Breast epithelium (tissue), 4 donors: ENCODE measurements at regions not wholly inside any gene's neighbourhood (a gene's known extent, or its start where the extent isn't known, plus 50 kb on each side); places are given as distances from the start of the nearest gene placed in this dataset.

Experiments used
- DNase-seq, 2 donors: peaks; one replicate each; pipeline ENCODE4 v3.0.0-alpha.2; 2019; ENCODE audit warnings: low spot score in 2 of 2
- H3K27ac ChIP-seq, 2 donors: fragments of 200-600 bp; sonication (generic) in 1 of 2; one replicate each; pipeline ENCODE4 v1.5.1; 2016 to 2019; ENCODE audit warnings: mild to moderate bottlenecking in 1 of 2
- H3K27me3 ChIP-seq, 2 donors: fragments of 200-600 bp; sonication (generic) in 1 of 2; one replicate each; pipeline versions ENCODE4 v1.5.1 to v1.6.0; 2017 to 2019; ENCODE audit warnings: control low read depth in 1 of 2, mild to moderate bottlenecking in 1 of 2
- H3K36me3 ChIP-seq: fragments of 200-600 bp; one replicate; pipeline ENCODE4 v1.5.1; 2019
- H3K4me1 ChIP-seq, 2 donors: fragments of 200-600 bp; sonication (generic); one replicate each; pipeline ENCODE4 v1.5.1; 2016 to 2019; ENCODE audit warnings: control low read depth in 1 of 2
- H3K4me3 ChIP-seq, 3 donors: fragments of 200-600 bp; sonication (generic); 1 replicate in 2 of 3; 2 replicates in 1 of 3; pipeline ENCODE4 v1.5.1; 2016 to 2019; ENCODE audit warnings: mild to moderate bottlenecking in 3 of 3, moderate library complexity in 2 of 3
- H3K9me3 ChIP-seq, 2 donors: fragments of 200-600 bp; sonication (generic) in 1 of 2; one replicate each; pipeline ENCODE4 v1.5.1; 2016 to 2019; ENCODE audit warnings: control low read depth in 1 of 2
- POLR2A ChIP-seq: fragments of 450-650 bp; IDR thresholded peaks from one replicate; pipeline ENCODE4 v1.6.1; 2016; ENCODE audit warnings: antibody characterized with exemption, mild to moderate bottlenecking, moderate library complexity
- POLR2AphosphoS5 ChIP-seq, 3 donors: sonication (generic); formaldehyde crosslinking; IDR thresholded peaks; one replicate each; pipeline ENCODE4 v1.6.1; 2017; ENCODE audit warnings: antibody characterized with exemption in 3 of 3
- intact Hi-C: fragments of 100-400 bp; cut with DNase I; formaldehyde crosslinking; loops from one replicate; pipeline ENCODE4 v1.15.1; 2023; ENCODE audit warnings: low total_unique reads
- TF ChIP-seq, protein P1 (sequence below), 3 donors: fragments of 450-650 bp; IDR thresholded peaks; one replicate each; pipeline ENCODE4 v1.5.1; 2016 to 2017; ENCODE audit warnings: antibody characterized with exemption in 3 of 3, mild to moderate bottlenecking in 3 of 3, moderate library complexity in 3 of 3

GRCh38 chr1:115219927-115220326 is 118.1 kb downstream of the NGF start:
- intact Hi-C loops: no loop called here
- Histone ChIP-seq H3K36me3 (no peaks in the 10 kb centered on the region), H3K9me3 (no peaks in the 10 kb centered on the region), H3K27me3 (peaks cover 0 to 6% of the 10 kb centered on the region in 2 donors), H3K27ac (peak overlapping the region in 1 of 2 donors; percentile 79), H3K4me3 (no peak overlapping the region), H3K4me1 (no peaks in the 10 kb centered on the region)
- DNase-seq: no peak
- TF ChIP-seq POLR2A: no peak
- TF ChIP-seq POLR2AphosphoS5 (IDR thresholded peaks at IDR 0.05): no peak
- TF ChIP-seq, protein P1, sequence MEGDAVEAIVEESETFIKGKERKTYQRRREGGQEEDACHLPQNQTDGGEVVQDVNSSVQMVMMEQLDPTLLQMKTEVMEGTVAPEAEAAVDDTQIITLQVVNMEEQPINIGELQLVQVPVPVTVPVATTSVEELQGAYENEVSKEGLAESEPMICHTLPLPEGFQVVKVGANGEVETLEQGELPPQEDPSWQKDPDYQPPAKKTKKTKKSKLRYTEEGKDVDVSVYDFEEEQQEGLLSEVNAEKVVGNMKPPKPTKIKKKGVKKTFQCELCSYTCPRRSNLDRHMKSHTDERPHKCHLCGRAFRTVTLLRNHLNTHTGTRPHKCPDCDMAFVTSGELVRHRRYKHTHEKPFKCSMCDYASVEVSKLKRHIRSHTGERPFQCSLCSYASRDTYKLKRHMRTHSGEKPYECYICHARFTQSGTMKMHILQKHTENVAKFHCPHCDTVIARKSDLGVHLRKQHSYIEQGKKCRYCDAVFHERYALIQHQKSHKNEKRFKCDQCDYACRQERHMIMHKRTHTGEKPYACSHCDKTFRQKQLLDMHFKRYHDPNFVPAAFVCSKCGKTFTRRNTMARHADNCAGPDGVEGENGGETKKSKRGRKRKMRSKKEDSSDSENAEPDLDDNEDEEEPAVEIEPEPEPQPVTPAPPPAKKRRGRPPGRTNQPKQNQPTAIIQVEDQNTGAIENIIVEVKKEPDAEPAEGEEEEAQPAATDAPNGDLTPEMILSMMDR (IDR thresholded peaks at IDR 0.05): no peak

DNA sequence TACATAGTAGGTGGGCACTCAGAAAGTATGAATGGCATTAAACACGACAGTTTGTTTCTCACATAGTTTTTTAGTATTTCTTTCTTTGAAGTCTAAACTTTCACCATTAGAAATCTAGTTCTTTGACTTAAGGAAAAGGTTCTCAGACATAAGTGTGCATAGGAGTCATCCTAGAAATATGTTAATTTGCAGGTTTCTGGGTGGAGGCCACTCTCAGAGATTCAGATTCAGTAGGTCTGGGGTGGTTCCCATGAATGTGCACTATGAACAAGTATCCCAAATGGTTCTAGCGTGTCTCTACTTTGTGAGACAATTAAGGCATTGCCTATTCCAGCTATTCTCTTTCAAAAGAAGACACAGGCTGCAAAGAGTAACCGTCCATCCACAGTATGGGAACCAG is 119.3 kb downstream of the NGF start:
- H3K4me3 ChIP-seq: no peak overlapping the region
- H3K27me3 ChIP-seq: peaks cover 0 to 6% of the 10 kb centered on the region in 2 donors
- H3K27ac ChIP-seq: no peak overlapping the region
- intact Hi-C loops: no loop called here
- no peak for TF ChIP-seq POLR2A
- no peak for TF ChIP-seq POLR2AphosphoS5 (IDR thresholded peaks at IDR 0.05)
- TF ChIP-seq, protein P1 (IDR thresholded peaks at IDR 0.05): no peak
- no peaks in the 10 kb centered on the region for H3K4me1 ChIP-seq
- no peaks in the 10 kb centered on the region for H3K9me3 ChIP-seq
- H3K36me3 ChIP-seq: no peaks in the 10 kb centered on the region
- no peak for DNase-seq

DNA sequence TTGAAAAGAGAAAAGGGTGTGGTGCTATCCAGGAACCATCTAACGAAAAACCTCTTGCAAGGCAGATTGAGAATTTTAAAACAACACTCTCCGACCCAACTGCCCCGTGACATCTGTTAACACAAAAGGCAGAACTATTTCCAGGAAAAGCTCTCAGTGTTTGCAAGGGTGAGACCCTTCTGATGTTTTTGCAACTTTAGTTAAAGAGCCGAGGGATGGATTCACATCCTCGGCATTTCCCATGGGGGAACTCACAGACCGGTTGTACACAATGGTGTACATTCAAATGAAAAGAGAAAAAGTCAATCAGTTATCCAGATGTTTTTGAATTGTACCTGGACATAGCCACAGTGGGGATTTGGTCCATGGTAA is 120.0 kb downstream of the NGF start:
- Histone ChIP-seq H3K27ac (no peak overlapping the region), H3K27me3 (peaks cover 0 to 6% of the 10 kb centered on the region in 2 donors)
- no peak for DNase-seq

GRCh38 chr1:115217150-115218033 is 120.7 kb downstream of the NGF start:
- TF ChIP-seq POLR2AphosphoS5 (IDR thresholded peaks at IDR 0.05) (no peak), POLR2A (no peak)
- TF ChIP-seq, protein P1 (IDR thresholded peaks at IDR 0.05): no peak
- peaks cover 0 to 6% of the 10 kb centered on the region in 2 donors for H3K27me3 ChIP-seq
- H3K9me3 ChIP-seq: no peaks in the 10 kb centered on the region
- no peak overlapping the region for H3K27ac ChIP-seq
- no peak overlapping the region for H3K4me3 ChIP-seq
- intact Hi-C loops: no loop called here
- H3K4me1 ChIP-seq: no peaks in the 10 kb centered on the region
- no peak for DNase-seq
- H3K36me3 ChIP-seq: no peaks in the 10 kb centered on the region

More for the DNA sequence above, 120.0 kb downstream of the NGF start:
- Histone ChIP-seq H3K9me3 (no peaks in the 10 kb centered on the region), H3K36me3 (no peaks in the 10 kb centered on the region), H3K4me1 (no peaks in the 10 kb centered on the region), H3K4me3 (no peak overlapping the region)
- intact Hi-C loops: no loop called here
- TF ChIP-seq POLR2A (no peak), POLR2AphosphoS5 (IDR thresholded peaks at IDR 0.05) (no peak)
- TF ChIP-seq, protein P1 (IDR thresholded peaks at IDR 0.05): no peak

DNA sequence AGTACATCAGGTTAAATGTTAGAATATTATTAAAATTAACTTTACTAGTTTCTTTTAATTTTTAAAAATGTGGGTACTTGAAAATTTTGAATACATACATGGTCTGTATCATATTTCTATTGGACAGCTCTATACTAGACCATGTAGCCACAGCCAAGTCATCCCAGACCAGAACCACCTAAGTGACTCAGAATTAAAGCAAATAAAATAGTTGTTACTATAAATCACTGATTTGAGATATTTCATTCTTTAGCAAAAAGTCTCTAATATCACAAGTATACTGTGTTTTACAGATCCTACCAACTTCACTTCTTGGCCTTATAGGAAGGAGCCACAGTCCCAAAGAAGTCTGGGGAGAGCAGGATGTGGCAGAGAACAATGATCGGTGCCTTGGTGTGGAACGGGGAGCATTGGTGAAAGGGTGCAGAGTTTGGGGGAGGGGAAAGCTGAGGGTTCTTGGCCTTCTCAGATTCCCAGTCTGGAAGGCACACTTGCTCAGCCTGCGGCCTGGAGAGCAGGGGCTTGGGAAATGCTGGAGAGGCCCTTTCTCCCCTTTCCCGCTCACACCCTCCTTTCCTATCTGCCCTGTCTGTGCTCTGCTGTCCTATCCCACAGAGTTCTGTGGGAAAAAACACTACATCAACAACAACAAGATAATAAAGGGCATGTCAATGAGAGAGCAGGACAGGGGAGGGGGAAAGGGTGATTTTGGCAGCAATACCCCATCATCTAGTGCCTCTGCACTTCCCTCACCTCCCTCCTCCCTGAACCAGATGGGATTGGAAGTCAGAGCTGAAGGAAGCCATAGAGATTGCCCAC is 122.1 kb downstream of the NGF start:
- Histone ChIP-seq H3K4me3 (no peak overlapping the region), H3K9me3 (no peaks in the 10 kb centered on the region), H3K27ac (no peak overlapping the region), H3K27me3 (no peaks in the 10 kb centered on the region), H3K4me1 (no peaks in the 10 kb centered on the region), H3K36me3 (no peaks in the 10 kb centered on the region)
- intact Hi-C loops: no loop called here
- DNase-seq: no peak
- TF ChIP-seq POLR2A (no peak), POLR2AphosphoS5 (IDR thresholded peaks at IDR 0.05) (no peak)
- TF ChIP-seq, protein P1 (IDR thresholded peaks at IDR 0.05): no peak
